Spleen (tissue), 11 donors: ENCODE measurements at regions not wholly inside any gene's neighbourhood (a gene's known extent, or its start where the extent isn't known, plus 50 kb on each side); places are given as distances from the start of the nearest gene placed in this dataset.

ENCODE experiments used
- DNase-seq: peaks from one replicate; pipeline ENCODE4 v3.0.0-alpha.2; 2020
- H3K27ac ChIP-seq, 8 donors: fragments of 200-600 bp; sonication (generic) in 7 of 8; 1 replicate in 4 of 8; 2 replicates in 4 of 8; pipeline versions ENCODE4 v1.5.0 to v1.8.0; 2016 to 2021; ENCODE audit warnings: inconsistent platforms in 4 of 8, mild to moderate bottlenecking in 4 of 8, moderate library complexity in 1 of 8
- H3K27me3 ChIP-seq, 7 donors: fragments of 200-600 bp; sonication (generic) in 6 of 7; replicated peaks in 1 of 7; 1 replicate in 4 of 7; 2 replicates in 3 of 7; pipeline versions ENCODE4 v1.5.0 to v1.8.0; 2016 to 2021; ENCODE audit warnings: inconsistent platforms in 3 of 7, mild to moderate bottlenecking in 1 of 7
- H3K36me3 ChIP-seq, 6 donors: fragments of 200-600 bp; sonication (generic) in 5 of 6; 1 replicate in 4 of 6; 2 replicates in 2 of 6; pipeline versions ENCODE4 v1.5.0 to v1.8.0; 2016 to 2021; ENCODE audit warnings: inconsistent platforms in 2 of 6
- H3K4me1 ChIP-seq, 6 donors: fragments of 200-600 bp; sonication (generic) in 5 of 6; 1 replicate in 3 of 6; 2 replicates in 3 of 6; pipeline versions ENCODE4 v1.5.0 to v1.8.0; 2016 to 2021; ENCODE audit warnings: inconsistent platforms in 3 of 6
- H3K4me3 ChIP-seq, 8 donors: fragments of 200-600 bp; sonication (generic) in 7 of 8; 1 replicate in 4 of 8; 2 replicates in 4 of 8; pipeline versions ENCODE4 v1.5.0 to v1.8.0; 2016 to 2021; ENCODE audit warnings: inconsistent platforms in 4 of 8, mild to moderate bottlenecking in 4 of 8, moderate library complexity in 2 of 8
- H3K9me3 ChIP-seq, 8 donors: fragments of 200-600 bp; sonication (generic) in 7 of 8; 1 replicate in 4 of 8; 2 replicates in 4 of 8; pipeline versions ENCODE4 v1.5.0 to v1.8.0; 2016 to 2021; ENCODE audit warnings: inconsistent platforms in 4 of 8
- POLR2A ChIP-seq, 3 donors: fragments of 450-650 bp; IDR thresholded peaks; one replicate each; pipeline ENCODE4 v1.5.1; 2017; ENCODE audit warnings: antibody characterized with exemption in 3 of 3, mild to moderate bottlenecking in 1 of 3
- POLR2AphosphoS5 ChIP-seq, 3 donors: sonication (generic); formaldehyde crosslinking; IDR thresholded peaks; one replicate each; pipeline ENCODE4 v1.5.1; 2017; ENCODE audit warnings: antibody characterized with exemption in 3 of 3
- WGBS, 5 donors: extraction: QIAGEN DNeasy Blood & Tissue Kit in 3 of 5; methylation state at CpG; one replicate each; pipeline versions ENCODE4 v1.1.5 to v1.1.7; 2013 to 2018; 5-methylcytosine and 5-hydroxymethylcytosine counted together
- intact Hi-C: fragments of 100-400 bp; cut with DNase I; formaldehyde crosslinking; loops from one replicate; pipeline ENCODE4 v1.15.0; 2023; ENCODE audit warnings: low total_unique reads
- TF ChIP-seq, protein P1 (sequence below), 11 experiments: fragments of 200-600 bp in 7 of 11; fragments of 450-650 bp in 4 of 11; sonication (generic) in 4 of 11; IDR thresholded peaks in 8 of 11; conservative IDR thresholded peaks in 3 of 11; 1 replicate in 7 of 11; 2 replicates in 4 of 11; pipeline versions ENCODE4 v1.4.0 to v1.8.0; 2016 to 2021; ENCODE audit warnings: antibody characterized with exemption in 11 of 11, inconsistent platforms in 4 of 11, mild to moderate bottlenecking in 1 of 11
- donor health status: healthy with polysubstance abuse.
- donor health status: DM: no; HTN: no; CAD: no; lungs with moderate emphysema.
- donor health status: DM: no; HTN: no; CAD: no.
- donor health status: Bipolar disorder and iron deficiency.
- donor health status: healthy.
- donor health status: DM: no; HTN: no; CAD: no.
- donor health status: DM: yes; HTN: yes; CAD: no.

DNA sequence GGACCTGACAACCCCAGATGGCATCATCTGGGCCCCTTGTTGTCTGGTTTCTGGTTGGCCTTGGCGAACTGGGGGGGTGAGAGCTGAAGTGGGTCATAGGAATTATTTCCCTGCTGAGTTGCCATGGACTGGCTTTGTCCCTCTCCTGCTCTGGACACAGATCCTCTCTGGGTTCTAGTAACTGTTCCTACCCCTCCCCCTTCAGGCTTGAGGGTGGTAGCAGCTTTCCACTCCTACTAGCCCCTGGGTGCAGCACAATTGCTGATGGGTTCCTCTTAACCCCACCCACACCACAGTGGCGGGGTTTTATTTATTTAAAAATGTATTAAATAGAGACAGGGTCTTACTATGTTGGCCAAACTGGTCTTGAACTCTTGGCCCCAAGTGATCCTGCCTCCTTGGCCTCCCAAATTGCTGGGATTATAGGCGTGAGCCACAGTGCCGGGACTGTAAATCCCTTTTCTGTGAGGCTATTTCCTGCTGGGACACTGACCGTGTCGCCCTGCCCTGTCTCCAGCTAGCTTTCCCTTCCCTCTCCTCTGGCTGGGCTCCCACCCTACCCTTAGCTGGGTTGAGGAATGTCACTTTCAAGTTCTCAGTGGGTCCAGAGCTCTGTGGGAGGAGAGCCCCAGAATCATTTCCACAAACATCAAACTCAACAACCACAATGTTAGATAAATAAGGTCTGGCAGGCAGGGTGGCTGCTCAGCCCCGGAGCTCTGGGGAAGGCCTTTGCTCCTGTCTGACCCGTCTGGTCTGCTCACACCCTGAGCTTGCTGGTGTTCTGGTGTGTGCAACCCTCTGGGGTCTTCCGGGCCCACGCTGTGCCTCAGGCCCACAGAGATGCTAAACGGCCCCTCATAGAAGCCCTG lies 112.7 kb upstream of the WNT4 start:
- intact Hi-C loops: no loop called here
- H3K4me1 ChIP-seq: peaks cover 0 to 22% (median 1%) of the 10 kb centered on the region in 6 donors
- 72 to 76% (median 76%) methylated on average over 10 to 11 of the region's 11 CpGs for WGBS, 5 donors

DNA sequence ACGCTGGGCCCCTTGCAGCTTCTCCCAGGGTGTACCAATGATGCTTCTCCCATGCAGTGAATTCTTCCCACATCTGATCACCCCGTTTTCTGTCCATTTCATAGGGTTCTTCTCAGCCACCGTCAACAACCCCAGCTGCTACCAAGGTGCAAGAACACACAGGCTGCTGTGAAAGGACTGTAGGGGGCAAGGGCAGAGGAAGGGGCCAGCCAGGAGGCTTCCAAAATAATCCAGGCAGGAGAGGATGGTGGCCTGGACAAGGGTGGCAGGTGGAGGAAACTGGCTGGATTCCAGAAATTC lies 113.3 kb upstream of the WNT4 start:
- peaks cover 0 to 22% (median 1%) of the 10 kb centered on the region in 6 donors for H3K4me1 ChIP-seq
- no peak overlapping the region for H3K4me3 ChIP-seq
- TF ChIP-seq POLR2A (IDR thresholded peaks at IDR 0.05): no peak
- TF ChIP-seq, protein P1, sequence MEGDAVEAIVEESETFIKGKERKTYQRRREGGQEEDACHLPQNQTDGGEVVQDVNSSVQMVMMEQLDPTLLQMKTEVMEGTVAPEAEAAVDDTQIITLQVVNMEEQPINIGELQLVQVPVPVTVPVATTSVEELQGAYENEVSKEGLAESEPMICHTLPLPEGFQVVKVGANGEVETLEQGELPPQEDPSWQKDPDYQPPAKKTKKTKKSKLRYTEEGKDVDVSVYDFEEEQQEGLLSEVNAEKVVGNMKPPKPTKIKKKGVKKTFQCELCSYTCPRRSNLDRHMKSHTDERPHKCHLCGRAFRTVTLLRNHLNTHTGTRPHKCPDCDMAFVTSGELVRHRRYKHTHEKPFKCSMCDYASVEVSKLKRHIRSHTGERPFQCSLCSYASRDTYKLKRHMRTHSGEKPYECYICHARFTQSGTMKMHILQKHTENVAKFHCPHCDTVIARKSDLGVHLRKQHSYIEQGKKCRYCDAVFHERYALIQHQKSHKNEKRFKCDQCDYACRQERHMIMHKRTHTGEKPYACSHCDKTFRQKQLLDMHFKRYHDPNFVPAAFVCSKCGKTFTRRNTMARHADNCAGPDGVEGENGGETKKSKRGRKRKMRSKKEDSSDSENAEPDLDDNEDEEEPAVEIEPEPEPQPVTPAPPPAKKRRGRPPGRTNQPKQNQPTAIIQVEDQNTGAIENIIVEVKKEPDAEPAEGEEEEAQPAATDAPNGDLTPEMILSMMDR (IDR thresholded peaks at IDR 0.05 in 8 of 11, conservative IDR thresholded peaks at IDR 0.05 in 3 of 11): no peak
- TF ChIP-seq POLR2AphosphoS5 (IDR thresholded peaks at IDR 0.05): no peak
- no peak for DNase-seq
- 69 to 88% (median 77%) methylated on average over 3 of the region's 3 CpGs for WGBS, 5 donors
- H3K36me3 ChIP-seq: no peaks in the 10 kb centered on the region
- no peaks in the 10 kb centered on the region for H3K9me3 ChIP-seq
- H3K27ac ChIP-seq: no peak overlapping the region
- peaks cover 0 to 43% (median 0%) of the 10 kb centered on the region in 7 donors for H3K27me3 ChIP-seq
- intact Hi-C loops: no loop called here

More for the DNA sequence above, 112.7 kb upstream of the WNT4 start:
- peak overlapping the region in 1 of 8 donors; percentile 11 for H3K27ac ChIP-seq
- H3K27me3 ChIP-seq: peaks cover 0 to 49% (median 0%) of the 10 kb centered on the region in 7 donors
- no peak overlapping the region for H3K4me3 ChIP-seq
- no peaks in the 10 kb centered on the region for H3K36me3 ChIP-seq
- no peaks in the 10 kb centered on the region for H3K9me3 ChIP-seq
- TF ChIP-seq POLR2AphosphoS5 (IDR thresholded peaks at IDR 0.05): no peak
- TF ChIP-seq, protein P1 (IDR thresholded peaks at IDR 0.05 in 8 of 11, conservative IDR thresholded peaks at IDR 0.05 in 3 of 11): no peak
- no peak for TF ChIP-seq POLR2A (IDR thresholded peaks at IDR 0.05)
- DNase-seq: no peak

DNA sequence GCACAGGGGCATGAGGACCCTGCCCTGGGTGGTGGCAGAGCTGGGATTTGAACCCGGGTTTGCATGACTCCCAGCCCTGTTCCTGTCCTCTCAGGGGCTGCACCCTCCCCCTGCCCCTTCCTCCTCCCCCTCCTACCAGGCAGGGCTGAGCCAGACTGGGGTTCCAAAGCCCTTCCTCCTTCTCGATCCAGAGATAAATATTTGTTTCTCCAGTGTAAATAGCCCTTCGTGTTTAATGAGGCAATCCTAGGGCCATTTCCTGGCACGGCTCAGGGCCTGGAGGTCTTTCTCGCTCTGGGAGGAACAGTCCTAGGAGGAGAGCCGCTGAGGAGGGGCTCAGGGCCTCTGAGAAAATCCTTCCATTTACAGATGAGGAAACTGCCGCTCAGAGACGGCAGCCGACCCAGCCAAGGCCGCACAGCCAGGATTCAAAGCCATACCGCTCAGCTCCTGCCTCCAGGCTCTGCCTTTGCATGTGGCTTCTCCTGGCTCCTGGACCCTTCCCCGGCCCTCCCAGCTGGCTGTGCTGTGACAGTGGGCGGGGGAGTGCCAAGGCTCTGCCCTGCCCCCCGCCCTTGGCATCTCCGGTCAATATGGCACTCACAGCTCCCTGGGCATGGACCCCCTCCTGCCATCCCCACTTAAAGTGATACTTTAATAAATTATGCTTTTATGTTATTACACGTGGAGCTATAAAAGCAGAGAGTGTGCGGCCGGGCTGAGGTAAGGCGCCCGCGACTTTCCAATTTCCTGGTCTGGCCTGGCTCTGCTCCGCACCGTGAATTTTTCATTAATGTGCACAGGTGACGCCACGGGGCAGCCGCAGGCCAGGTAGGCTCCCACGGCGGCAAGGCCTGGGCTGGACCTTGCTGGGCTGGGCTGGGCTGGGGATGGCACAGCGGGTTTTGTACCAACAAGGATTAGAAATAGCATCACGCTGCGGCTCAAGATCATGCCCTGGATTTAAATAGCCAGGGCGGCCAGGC lies 114.7 kb upstream of the WNT4 start:
- intact Hi-C loops: no loop called here
- H3K36me3 ChIP-seq: no peaks in the 10 kb centered on the region
- 77 to 83% (median 79%) methylated on average over 31 to 32 of the region's 32 CpGs for WGBS, 5 donors
- no peak overlapping the region for H3K4me3 ChIP-seq
- H3K27ac ChIP-seq: no peak overlapping the region
- H3K9me3 ChIP-seq: no peaks in the 10 kb centered on the region
- TF ChIP-seq, protein P1 (IDR thresholded peaks at IDR 0.05 in 8 of 11, conservative IDR thresholded peaks at IDR 0.05 in 3 of 11): no peak
- TF ChIP-seq POLR2AphosphoS5 (IDR thresholded peaks at IDR 0.05) (no peak), POLR2A (IDR thresholded peaks at IDR 0.05) (no peak)
- peaks cover 0 to 36% (median 0%) of the 10 kb centered on the region in 7 donors for H3K27me3 ChIP-seq
- peaks cover 0 to 22% (median 1%) of the 10 kb centered on the region in 6 donors for H3K4me1 ChIP-seq
- no peak for DNase-seq
